GM19351 (cell line): ENCODE measurements at regions not wholly inside any gene's neighbourhood (a gene's known extent, or its start where the extent isn't known, plus 50 kb on each side); places are given as distances from the start of the nearest gene placed in this dataset.

Experiments used
- ATAC-seq: cut with Tn5 transposase; IDR thresholded peaks from one replicate; pipeline ENCODE4 v1.9.1; 2021; ENCODE audit warnings: mild to moderate bottlenecking, moderate library complexity; ENCODE audit not compliant: unreplicated experiment

GRCh38 chr15:47470983-47471382 lies 246.3 kb upstream of the SEMA6D start:
- ATAC-seq = no peak

- no peak for ATAC-seq
These were observed 244.1 kb upstream of the SEMA6D start for GRCh38 chr15:47473106-47473725.

- no peak for ATAC-seq
These were observed 243.5 kb upstream of the SEMA6D start for GRCh38 chr15:47473832-47474231.

GRCh38 chr15:47475336-47475735 lies 242.0 kb upstream of the SEMA6D start:
- no peak for ATAC-seq

GRCh38 chr15:47477341-47477740 lies 240.0 kb upstream of the SEMA6D start:
- ATAC-seq = no peak

- no peak for ATAC-seq
These were observed 233.2 kb upstream of the SEMA6D start for GRCh38 chr15:47484059-47484458.

GRCh38 chr15:47484997-47485396 lies 232.3 kb upstream of the SEMA6D start:
- no peak for ATAC-seq

- no peak for ATAC-seq
These were observed 231.9 kb upstream of the SEMA6D start for GRCh38 chr15:47485419-47485818.

- no peak for ATAC-seq
These were observed 231.3 kb upstream of the SEMA6D start for GRCh38 chr15:47486040-47486439.

- no peak for ATAC-seq
These were observed 225.1 kb upstream of the SEMA6D start for GRCh38 chr15:47492195-47492594.

- ATAC-seq = no peak
These were observed 223.7 kb upstream of the SEMA6D start for GRCh38 chr15:47493357-47494247.

- no peak for ATAC-seq
These were observed 220.7 kb upstream of the SEMA6D start for GRCh38 chr15:47496343-47497185.

GRCh38 chr15:47500842-47501241 lies 216.5 kb upstream of the SEMA6D start:
- ATAC-seq = no peak

- ATAC-seq = no peak
These were observed 215.3 kb upstream of the SEMA6D start for GRCh38 chr15:47502041-47502440.

GRCh38 chr15:47503876-47504275 lies 213.4 kb upstream of the SEMA6D start:
- no peak for ATAC-seq

GRCh38 chr15:47504624-47505256 lies 212.6 kb upstream of the SEMA6D start:
- no peak for ATAC-seq

GRCh38 chr15:47505712-47506328 lies 211.5 kb upstream of the SEMA6D start:
- ATAC-seq = no peak

GRCh38 chr15:47506329-47507100 lies 210.8 kb upstream of the SEMA6D start:
- ATAC-seq = no peak

- no peak for ATAC-seq
These were observed 209.9 kb upstream of the SEMA6D start for GRCh38 chr15:47507221-47507985.
